Activated CD4-positive, alpha-beta T cell treated with anti-CD3 and anti-CD28 coated beads, Interleukin-2, amount 10 ng/mL, durations not matched to agents 7 days and 5 days (primary cell): ENCODE measurements at regions not wholly inside any gene's neighbourhood (a gene's known extent, or its start where the extent isn't known, plus 50 kb on each side); places are given as distances from the start of the nearest gene placed in this dataset.

Experiments used
- CTCF ChIA-PET: fragments of 350-600 bp; sonication (Branson Sonifier 250); formaldehyde crosslinking; loops from one replicate; lab custom pipeline; 2021; ENCODE audit warnings: antibody characterized with exemption; lab: Charles Lee
- POLR2A ChIA-PET: fragments of 350-600 bp; sonication (Branson Sonifier 250); formaldehyde crosslinking; loops from one replicate; lab custom pipeline; 2021; ENCODE audit warnings: antibody characterized with exemption; lab: Charles Lee
- DNase-seq: peaks from one replicate; pipeline ENCODE4 v3.0.0-alpha.2; 2020
- H3K27ac Mint-ChIP-seq: one replicate; pipeline ENCODE4 v1.8.0; 2021; ENCODE audit warnings: mild to moderate bottlenecking, moderate library complexity, mixed read lengths
- H3K27me3 Mint-ChIP-seq: one replicate; pipeline ENCODE4 v1.8.0; 2021; ENCODE audit warnings: mixed read lengths
- H3K36me3 Mint-ChIP-seq: one replicate; pipeline ENCODE4 v1.8.0; 2021; ENCODE audit warnings: low read depth, mixed read lengths
- H3K4me1 Mint-ChIP-seq: one replicate; pipeline ENCODE4 v1.8.0; 2021; ENCODE audit warnings: mixed read lengths
- H3K4me3 Mint-ChIP-seq: one replicate; pipeline ENCODE4 v1.8.0; 2021; ENCODE audit warnings: mild to moderate bottlenecking, moderate library complexity, mixed read lengths
- H3K9me3 Mint-ChIP-seq: one replicate; pipeline ENCODE4 v1.8.0; 2021; ENCODE audit warnings: mixed read lengths

GRCh38 chr14:105839425-105840265, 313.3 kb downstream of the TMEM121 start:
- Mint-ChIP-seq H3K36me3 (no peaks in the 10 kb centered on the region), H3K4me1 (no peaks in the 10 kb centered on the region), H3K9me3 (no peaks in the 10 kb centered on the region), H3K4me3 (no peak overlapping the region), H3K27ac (peak overlapping the region; percentile 19), H3K27me3 (peaks cover under 1% of the 10 kb centered on the region)
- ChIA-PET CTCF (no interaction called here), POLR2A (no interaction called here)
- no peak for DNase-seq

- no peak overlapping the region for H3K4me3 Mint-ChIP-seq
- no peaks in the 10 kb centered on the region for H3K9me3 Mint-ChIP-seq
- POLR2A ChIA-PET, result no interaction called here
- H3K4me1 Mint-ChIP-seq, result no peaks in the 10 kb centered on the region
- H3K36me3 Mint-ChIP-seq, result no peaks in the 10 kb centered on the region
- CTCF ChIA-PET, result no interaction called here
- H3K27me3 Mint-ChIP-seq, result no peaks in the 10 kb centered on the region
- no peak for DNase-seq
- H3K27ac Mint-ChIP-seq, result no peak overlapping the region
These were observed 314.1 kb downstream of the TMEM121 start for GRCh38 chr14:105840266-105841021.

DNA sequence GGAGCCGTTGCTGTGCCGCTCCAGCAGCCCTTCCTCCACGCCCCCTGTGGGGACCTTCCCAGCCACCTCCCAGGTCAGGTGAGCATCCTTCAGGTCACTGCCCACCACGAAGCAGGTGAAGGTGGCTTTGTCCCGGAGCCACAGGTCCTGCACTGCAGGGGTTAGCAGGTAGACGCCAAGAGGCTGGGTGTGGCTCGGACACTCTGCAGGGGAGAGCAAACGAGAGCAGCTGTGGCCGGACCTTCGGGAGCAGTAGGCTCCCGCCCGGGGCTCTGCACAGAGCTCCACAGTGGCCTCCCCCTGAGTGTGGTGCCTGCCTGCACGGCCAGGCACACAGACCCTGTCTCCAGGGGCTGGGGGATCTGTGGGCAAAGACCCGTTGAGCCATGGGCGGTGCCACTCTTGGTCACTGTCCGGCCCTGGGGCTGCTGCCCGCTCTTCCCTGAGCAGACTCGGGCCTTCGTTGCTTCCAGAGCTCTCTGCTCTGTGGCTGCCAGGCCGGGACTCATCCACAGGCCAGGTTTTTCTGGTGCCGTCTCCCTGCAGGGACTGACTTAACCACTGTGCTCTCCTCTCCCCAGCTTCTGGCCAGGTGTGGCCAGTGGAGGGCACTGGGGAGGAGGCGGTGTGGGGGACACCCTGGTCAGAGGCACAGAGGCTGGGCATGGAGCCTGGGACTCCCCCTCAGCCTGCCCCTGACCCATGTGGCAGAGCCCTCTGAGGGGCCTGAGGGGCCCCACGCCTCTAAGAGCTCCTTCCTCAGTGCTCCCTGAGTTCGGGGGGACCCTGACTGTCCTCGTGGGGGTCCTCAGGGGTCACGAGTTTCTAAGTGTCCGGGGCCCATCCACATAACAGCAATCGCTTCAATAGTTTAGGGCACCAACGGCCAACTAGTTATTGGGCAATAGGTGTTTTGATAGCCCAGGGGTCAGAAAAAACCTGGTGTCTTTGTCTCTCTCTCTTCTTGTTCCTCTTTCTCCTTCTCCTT, 314.9 kb downstream of the TMEM121 start:
- ChIA-PET CTCF (interaction anchor here (1.8 kb wide), 1 partner anchor 9 kb away, joined by 5 read pairs; no protein-coding TSS in a partner anchor), POLR2A (no interaction called here)
- H3K27ac Mint-ChIP-seq, result no peak overlapping the region
- no peaks in the 10 kb centered on the region for H3K27me3 Mint-ChIP-seq
- H3K36me3 Mint-ChIP-seq, result no peaks in the 10 kb centered on the region
- H3K4me1 Mint-ChIP-seq, result no peaks in the 10 kb centered on the region
- no peaks in the 10 kb centered on the region for H3K9me3 Mint-ChIP-seq
- no peak overlapping the region for H3K4me3 Mint-ChIP-seq
- DNase-seq, result no peak

- Mint-ChIP-seq H3K36me3 (no peaks in the 10 kb centered on the region), H3K27me3 (no peaks in the 10 kb centered on the region), H3K4me3 (no peak overlapping the region), H3K9me3 (no peaks in the 10 kb centered on the region), H3K27ac (no peak overlapping the region), H3K4me1 (no peaks in the 10 kb centered on the region)
- CTCF ChIA-PET, result interaction anchor here (1.8 kb wide), 1 partner anchor 10 kb away, joined by 5 read pairs; no protein-coding TSS in a partner anchor
- POLR2A ChIA-PET, result no interaction called here
- DNase-seq, result no peak
These were observed 315.7 kb downstream of the TMEM121 start for GRCh38 chr14:105842105-105842504.

DNA sequence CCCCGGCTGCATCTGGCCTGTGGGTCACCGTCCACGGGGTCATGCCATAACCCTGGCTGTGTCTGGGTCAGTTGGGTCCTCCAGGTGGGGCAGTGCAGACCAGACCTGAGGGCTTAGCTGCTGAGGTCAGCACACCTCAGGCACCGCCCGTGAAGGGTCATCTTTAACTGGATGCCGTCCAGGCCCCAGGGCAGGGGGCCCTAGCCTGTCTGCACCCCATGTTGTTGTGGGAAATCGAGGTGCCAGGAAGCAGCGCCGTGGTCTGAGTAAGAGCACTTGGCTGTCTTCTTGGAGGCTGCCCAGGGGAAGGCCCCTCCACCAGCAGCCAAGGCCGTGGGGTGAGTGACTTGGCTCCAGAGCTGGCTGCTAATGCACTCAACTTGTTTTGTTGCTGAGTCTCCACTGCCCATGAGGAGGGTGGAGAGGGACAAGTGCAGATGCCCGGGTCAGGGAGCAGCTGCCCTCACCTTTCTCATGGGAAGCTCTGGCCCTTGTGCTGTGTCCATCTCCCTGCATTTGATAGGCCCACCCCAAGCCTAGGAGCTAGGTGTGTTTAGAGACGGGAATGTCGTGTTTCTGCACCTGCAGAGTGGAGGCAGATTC, 317.2 kb downstream of the TMEM121 start:
- Mint-ChIP-seq H3K27ac (no peak overlapping the region), H3K4me1 (no peaks in the 10 kb centered on the region), H3K36me3 (no peaks in the 10 kb centered on the region), H3K27me3 (peaks cover 2% of the 10 kb centered on the region), H3K9me3 (no peaks in the 10 kb centered on the region), H3K4me3 (no peak overlapping the region)
- ChIA-PET POLR2A (no interaction called here), CTCF (no interaction called here)
- no peak for DNase-seq

DNA sequence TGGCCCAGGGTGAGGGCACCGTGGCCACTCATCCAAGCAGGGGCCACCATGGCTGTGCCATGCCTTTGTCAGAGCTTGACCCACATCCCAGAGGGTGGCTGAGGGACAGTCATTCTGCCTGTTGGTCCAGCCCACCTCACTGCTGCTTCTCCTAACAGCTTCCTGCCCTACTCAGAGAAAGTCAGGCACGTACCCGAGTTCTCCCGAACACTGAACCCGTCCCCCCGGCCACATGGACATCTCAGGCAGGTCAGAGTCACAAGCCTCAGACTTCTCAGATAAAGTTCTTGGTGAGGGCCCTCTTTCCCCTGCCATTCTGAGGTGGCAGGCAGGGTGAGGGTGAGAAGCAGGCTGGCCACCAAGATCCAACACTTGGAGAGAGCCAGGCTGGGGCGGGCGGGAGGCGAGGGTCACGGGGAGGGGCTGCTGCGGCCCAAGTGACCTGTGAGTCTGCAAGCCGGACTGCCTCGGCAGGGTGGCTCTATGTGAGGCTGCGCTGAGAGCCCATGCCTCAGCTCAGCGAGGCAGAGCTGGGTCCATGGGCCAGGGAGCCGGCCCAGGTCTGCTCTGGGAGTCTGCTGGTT, 317.8 kb downstream of the TMEM121 start:
- H3K4me1 Mint-ChIP-seq, result no peaks in the 10 kb centered on the region
- no peaks in the 10 kb centered on the region for H3K36me3 Mint-ChIP-seq
- no peak overlapping the region for H3K27ac Mint-ChIP-seq
- ChIA-PET CTCF (no interaction called here), POLR2A (no interaction called here)
- DNase-seq, result no peak
- H3K9me3 Mint-ChIP-seq, result no peaks in the 10 kb centered on the region
- no peak overlapping the region for H3K4me3 Mint-ChIP-seq
- H3K27me3 Mint-ChIP-seq, result peaks cover 2% of the 10 kb centered on the region

DNA sequence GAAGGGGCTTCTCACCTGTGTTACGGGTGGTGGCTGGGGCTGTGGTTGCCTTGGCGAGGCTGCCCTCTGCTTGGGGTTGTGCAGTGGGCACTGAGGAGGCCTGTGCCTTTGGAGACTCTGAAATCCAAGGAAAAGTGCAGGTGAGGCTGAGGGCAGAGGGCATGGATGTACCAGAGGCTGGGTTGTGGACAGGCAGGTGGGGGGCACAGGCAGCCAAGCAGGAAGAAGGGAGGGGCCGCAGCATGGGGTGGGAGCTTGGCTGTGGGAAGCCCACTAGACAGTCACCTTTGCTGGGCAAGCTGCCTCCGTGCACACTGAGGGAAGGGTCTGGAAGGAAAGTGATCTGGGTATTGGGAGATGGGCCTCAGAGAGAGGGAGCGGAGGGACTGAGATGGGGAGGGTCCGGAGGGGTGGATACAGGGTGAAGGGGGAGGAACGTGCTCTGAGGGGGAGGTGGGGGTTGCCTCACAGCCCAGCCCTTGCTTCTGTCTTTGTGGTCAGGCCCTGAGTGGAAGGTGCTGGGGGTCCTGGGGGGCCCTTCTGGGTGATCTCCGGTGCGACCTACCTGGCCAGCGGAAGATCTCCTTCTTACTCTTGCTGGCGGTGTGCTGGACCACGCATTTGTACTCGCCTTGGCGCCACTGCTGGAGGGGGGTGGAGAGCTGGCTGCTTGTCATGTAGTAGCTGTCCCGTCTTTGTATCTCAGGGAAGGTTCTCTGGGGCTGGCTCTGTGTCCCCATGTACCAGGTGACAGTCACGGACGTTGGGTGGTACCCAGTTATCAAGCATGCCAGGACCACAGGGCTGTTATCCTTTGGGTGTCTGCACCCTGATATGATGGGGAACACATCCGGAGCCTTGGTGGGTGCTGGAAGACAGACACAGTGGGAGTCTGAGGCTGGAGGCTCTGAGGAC, 318.7 kb downstream of the TMEM121 start:
- ChIA-PET POLR2A (no interaction called here), CTCF (no interaction called here)
- H3K9me3 Mint-ChIP-seq, result no peaks in the 10 kb centered on the region
- H3K27me3 Mint-ChIP-seq, result peaks cover 2% of the 10 kb centered on the region
- no peak for DNase-seq
- H3K36me3 Mint-ChIP-seq, result no peaks in the 10 kb centered on the region
- no peaks in the 10 kb centered on the region for H3K4me1 Mint-ChIP-seq
- H3K4me3 Mint-ChIP-seq, result no peak overlapping the region
- H3K27ac Mint-ChIP-seq, result peak overlapping the region; percentile 17

GRCh38 chr14:105845725-105846309, 319.4 kb downstream of the TMEM121 start:
- Mint-ChIP-seq H3K4me1 (no peaks in the 10 kb centered on the region), H3K4me3 (no peak overlapping the region), H3K9me3 (no peaks in the 10 kb centered on the region), H3K27me3 (peaks cover 2% of the 10 kb centered on the region), H3K27ac (no peak overlapping the region), H3K36me3 (no peaks in the 10 kb centered on the region)
- ChIA-PET POLR2A (no interaction called here), CTCF (no interaction called here)
- no peak for DNase-seq

GRCh38 chr14:105846312-105846711, 319.9 kb downstream of the TMEM121 start:
- H3K27ac Mint-ChIP-seq, result no peak overlapping the region
- H3K4me3 Mint-ChIP-seq, result no peak overlapping the region
- peaks cover 2% of the 10 kb centered on the region for H3K27me3 Mint-ChIP-seq
- CTCF ChIA-PET, result no interaction called here
- DNase-seq, result no peak
- no peaks in the 10 kb centered on the region for H3K36me3 Mint-ChIP-seq
- H3K4me1 Mint-ChIP-seq, result no peaks in the 10 kb centered on the region
- POLR2A ChIA-PET, result no interaction called here
- H3K9me3 Mint-ChIP-seq, result no peaks in the 10 kb centered on the region

DNA sequence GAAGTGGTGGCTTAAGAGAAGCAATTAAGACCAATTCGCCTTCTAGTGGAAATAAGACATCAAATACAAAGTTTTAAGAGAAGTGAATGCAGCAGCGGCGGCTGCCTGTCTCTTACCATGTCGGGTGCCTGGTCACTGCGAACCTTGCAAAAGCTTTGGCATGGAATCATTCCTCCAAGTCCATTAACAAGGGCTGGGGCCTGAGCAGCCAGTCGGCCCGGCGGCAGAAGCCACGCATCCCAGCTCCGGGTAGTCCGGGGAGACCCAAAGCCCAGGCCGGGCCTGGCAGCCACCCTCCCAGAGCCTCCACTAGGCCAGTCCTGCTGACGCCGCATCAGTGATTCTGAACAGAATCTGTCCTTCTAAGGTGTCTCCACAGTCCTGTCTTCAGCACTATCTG, 321.0 kb downstream of the TMEM121 start:
- Mint-ChIP-seq H3K4me3 (no peak overlapping the region), H3K4me1 (no peaks in the 10 kb centered on the region), H3K27ac (no peak overlapping the region), H3K9me3 (no peaks in the 10 kb centered on the region), H3K36me3 (no peaks in the 10 kb centered on the region), H3K27me3 (peaks cover 2% of the 10 kb centered on the region)
- ChIA-PET POLR2A (interaction anchor here (0.6 kb wide), 1 partner anchor 219 kb away, joined by 3 read pairs; no protein-coding TSS in a partner anchor), CTCF (no interaction called here)
- DNase-seq, result no peak

GRCh38 chr14:105848570-105848969, 322.2 kb downstream of the TMEM121 start:
- Mint-ChIP-seq H3K4me3 (no peak overlapping the region), H3K9me3 (no peaks in the 10 kb centered on the region), H3K27ac (no peak overlapping the region), H3K27me3 (peaks cover 2% of the 10 kb centered on the region), H3K36me3 (peaks cover 3% of the 10 kb centered on the region), H3K4me1 (no peaks in the 10 kb centered on the region)
- CTCF ChIA-PET, result no interaction called here
- no peak for DNase-seq
- POLR2A ChIA-PET, result no interaction called here
